HUES48 (cell line): ENCODE measurements at regions not wholly inside any gene's neighbourhood (a gene's known extent, or its start where the extent isn't known, plus 50 kb on each side); places are given as distances from the start of the nearest gene placed in this dataset.
"Not testable (repeated sequence)": the region's sequence is repeated elsewhere in the genome, so short reads cannot be mapped to it uniquely, and the experiment has no call there.

Experiments
- H3K27ac ChIP-seq: one replicate; pipeline ENCODE4 v1.7.0; 2013; ENCODE audit warnings: low read depth, low read length, inconsistent platforms
- H3K27me3 ChIP-seq: 2 replicates; pipeline ENCODE4 v1.6.1; 2013; ENCODE audit warnings: mild to moderate bottlenecking, low read length; ENCODE audit not compliant: control insufficient read depth, insufficient read depth
- H3K36me3 ChIP-seq: 2 replicates; pipeline ENCODE4 v1.6.1; 2013; ENCODE audit warnings: low read length; ENCODE audit not compliant: control insufficient read depth, insufficient read depth
- H3K4me1 ChIP-seq: 2 replicates; pipeline ENCODE4 v1.6.1; 2013; ENCODE audit warnings: mild to moderate bottlenecking, low read length; ENCODE audit not compliant: control insufficient read depth, insufficient read depth
- H3K4me3 ChIP-seq: 2 replicates; pipeline ENCODE4 v1.5.1; 2013; ENCODE audit warnings: mild to moderate bottlenecking, low read depth, low read length
- H3K9ac ChIP-seq: 2 replicates; pipeline ENCODE4 v1.6.1; 2013; ENCODE audit warnings: mild to moderate bottlenecking, low read depth, low read length, moderate library complexity
- H3K9me3 ChIP-seq: 2 replicates; pipeline ENCODE4 v1.6.1; 2013; ENCODE audit warnings: low read length; ENCODE audit not compliant: control insufficient read depth, insufficient read depth

DNA sequence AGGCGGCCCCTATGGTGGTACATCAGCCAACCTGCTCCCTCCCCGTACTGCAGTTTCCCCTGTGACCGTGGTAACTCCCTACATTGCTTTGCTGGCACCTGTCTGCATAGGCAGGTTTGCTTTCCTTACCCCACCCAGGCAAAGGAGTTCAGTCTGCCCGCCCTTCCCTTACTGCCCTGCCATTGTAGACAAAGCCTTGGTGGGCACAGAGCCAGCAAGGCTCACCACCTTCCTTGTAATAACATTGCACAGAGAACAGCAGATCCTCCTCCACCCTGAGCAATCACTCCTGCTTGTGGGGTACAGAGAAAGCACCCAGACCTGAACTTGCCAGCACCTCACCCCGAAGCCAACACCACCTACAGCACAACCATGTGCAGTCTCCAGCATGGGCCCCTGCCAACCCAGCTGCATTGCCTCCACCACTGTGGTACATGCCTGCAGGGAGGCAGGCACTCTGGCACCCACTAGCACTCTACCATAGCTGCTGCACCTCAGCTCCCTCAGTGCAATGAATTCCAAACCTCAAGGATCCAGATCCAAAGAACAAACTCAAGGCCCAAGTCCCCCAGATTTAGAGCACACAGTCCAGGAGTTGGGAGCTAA is 192.7 kb upstream of the KCNMB2 start:
- Histone ChIP-seq H3K4me3 (no peak overlapping the region), H3K9ac (no peak overlapping the region), H3K27me3 (no peaks in the 10 kb centered on the region), H3K36me3 (no peaks in the 10 kb centered on the region), H3K27ac (no peak overlapping the region), H3K9me3 (no peaks in the 10 kb centered on the region), H3K4me1 (peaks cover 5% of the 10 kb centered on the region; the same call in 1 of the 2 replicates)

DNA sequence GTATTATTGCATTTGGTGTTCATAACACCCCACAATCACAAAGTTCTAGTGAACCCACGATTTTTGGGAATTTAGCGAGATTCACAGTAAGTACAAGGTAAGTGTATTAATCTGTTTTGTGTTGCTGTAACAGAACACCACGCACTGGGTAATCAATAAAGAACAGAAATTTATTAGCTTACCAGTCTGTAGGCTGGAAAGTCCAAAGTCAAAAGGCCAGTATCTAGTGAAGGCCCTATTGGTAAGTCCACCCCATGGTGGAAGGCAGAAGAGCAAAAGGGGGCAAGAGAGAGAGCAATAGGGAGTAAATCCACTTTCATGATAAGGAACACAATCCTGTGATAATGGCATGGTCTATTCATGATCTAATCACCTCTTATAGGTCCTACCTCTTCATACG is 190.3 kb upstream of the KCNMB2 start:
- H3K4me1 ChIP-seq: peaks cover 5% of the 10 kb centered on the region; the same call in 1 of the 2 replicates
- no peaks in the 10 kb centered on the region for H3K27me3 ChIP-seq
- H3K27ac ChIP-seq: no peak overlapping the region
- no peak overlapping the region for H3K9ac ChIP-seq
- no peaks in the 10 kb centered on the region for H3K9me3 ChIP-seq
- no peak overlapping the region for H3K4me3 ChIP-seq
- no peaks in the 10 kb centered on the region for H3K36me3 ChIP-seq

DNA sequence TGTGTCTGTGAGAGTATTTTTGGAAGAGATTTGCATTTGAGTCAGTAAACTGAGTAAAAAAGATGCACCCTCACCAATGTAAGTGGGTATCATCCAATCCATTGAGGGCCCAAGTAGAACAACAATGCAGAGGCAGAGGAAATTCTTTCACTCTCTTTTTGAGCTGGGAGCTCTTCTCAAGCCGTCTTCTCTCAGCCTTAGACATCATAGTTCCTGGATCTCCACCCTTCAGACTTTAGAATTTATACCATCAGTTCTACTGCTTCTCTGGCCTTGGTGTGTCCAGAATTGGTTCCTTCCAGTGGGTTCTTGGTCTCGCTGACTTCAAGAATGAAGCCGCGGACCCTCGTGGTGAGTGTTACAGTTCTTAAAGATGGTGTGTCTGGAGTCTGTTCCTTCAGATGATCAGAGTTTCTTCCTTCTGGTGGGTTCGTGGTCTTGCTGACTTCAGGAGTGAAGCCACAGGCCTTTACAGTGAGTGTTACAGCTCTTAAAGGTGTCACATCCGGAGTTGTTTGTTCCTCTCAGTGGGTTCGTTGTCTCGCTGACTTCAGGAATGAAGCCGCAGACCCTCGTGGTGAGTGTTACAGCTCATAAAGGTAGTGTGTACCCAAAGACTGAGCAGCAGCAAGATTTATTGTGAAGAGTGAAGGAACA is 187.5 kb upstream of the KCNMB2 start:
- not testable (repeated sequence) for H3K27me3 ChIP-seq, H3K36me3 ChIP-seq, H3K9ac ChIP-seq, H3K27ac ChIP-seq, H3K9me3 ChIP-seq, H3K4me3 ChIP-seq
- peaks cover 16% of the 10 kb centered on the region for H3K4me1 ChIP-seq

DNA sequence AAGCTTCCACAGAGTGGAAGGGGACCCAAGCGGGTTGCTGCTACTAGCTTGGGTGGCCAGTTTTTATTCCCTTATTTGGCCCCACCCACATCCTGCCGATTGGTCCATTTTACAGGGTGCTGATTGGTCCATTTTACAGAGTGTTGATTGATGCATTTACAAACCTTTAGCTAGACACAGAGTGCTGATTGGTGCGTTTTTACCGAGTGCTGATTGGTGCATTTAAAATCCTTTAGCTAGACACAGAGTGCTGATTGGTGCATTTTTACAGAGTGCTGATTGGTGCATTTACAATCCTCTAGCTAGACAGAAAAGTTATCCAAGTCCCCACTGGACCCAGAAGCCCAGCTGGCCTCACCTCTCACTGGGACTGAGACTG is 187.0 kb upstream of the KCNMB2 start:
- peaks cover 16% of the 10 kb centered on the region for H3K4me1 ChIP-seq
- not testable (repeated sequence) for H3K27ac ChIP-seq, H3K9ac ChIP-seq, H3K4me3 ChIP-seq, H3K36me3 ChIP-seq, H3K27me3 ChIP-seq, H3K9me3 ChIP-seq

DNA sequence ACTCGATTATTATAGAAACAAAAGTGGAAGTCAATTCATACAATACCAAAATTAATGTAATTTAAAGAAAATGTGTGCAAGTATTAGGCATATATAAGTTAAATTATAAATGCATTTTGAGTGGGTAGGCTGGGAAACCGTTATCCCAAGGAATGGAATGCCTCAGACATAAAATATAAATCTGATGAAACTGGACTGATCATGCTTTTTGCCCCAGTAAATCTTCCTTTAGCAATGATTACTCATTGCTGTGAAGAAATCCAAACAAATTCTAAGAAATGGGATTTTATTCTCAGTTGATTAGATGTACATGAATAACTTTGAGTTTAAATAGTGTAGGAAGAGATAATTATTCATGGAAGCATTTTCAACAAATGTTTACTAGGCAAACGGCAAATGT is 185.5 kb upstream of the KCNMB2 start:
- Histone ChIP-seq H3K4me3 (no peak overlapping the region), H3K36me3 (no peaks in the 10 kb centered on the region), H3K27me3 (no peaks in the 10 kb centered on the region), H3K27ac (no peak overlapping the region), H3K9me3 (no peaks in the 10 kb centered on the region), H3K4me1 (peaks cover 16% of the 10 kb centered on the region), H3K9ac (no peak overlapping the region)

DNA sequence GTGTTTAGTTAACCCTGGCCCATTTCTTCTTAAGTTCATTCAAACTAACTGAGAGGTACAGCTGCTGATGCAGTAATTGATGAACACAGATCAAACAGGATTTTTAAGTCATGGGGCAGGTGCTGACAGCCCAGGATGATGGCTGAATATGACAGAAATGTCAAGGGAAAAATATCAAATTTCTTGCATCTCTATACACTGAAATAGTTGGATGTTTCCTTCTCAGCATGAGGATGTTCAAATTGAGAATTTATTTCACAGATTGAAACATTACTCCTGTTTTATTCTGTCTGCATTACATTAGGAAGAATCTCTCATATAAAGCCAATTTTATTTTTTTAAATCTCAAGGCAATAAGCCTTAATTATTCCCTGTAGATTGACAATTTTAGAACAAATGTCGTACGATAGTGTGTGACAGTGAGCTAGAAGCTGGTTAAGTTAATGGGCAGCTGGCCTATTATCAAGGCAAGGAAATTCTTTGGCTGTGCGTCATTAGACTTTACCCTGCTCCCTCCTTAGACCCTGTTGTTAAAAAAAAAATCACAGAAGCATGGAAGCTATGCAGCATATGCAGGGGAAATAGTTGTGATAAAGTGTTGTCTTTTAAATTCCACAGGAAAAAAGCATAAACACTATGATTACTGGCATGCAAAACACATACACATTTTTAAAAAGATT is 183.8 kb upstream of the KCNMB2 start:
- H3K36me3 ChIP-seq: no peaks in the 10 kb centered on the region
- H3K27me3 ChIP-seq: no peaks in the 10 kb centered on the region
- no peaks in the 10 kb centered on the region for H3K9me3 ChIP-seq
- H3K27ac ChIP-seq: peak overlapping the region; percentile 73
- no peak overlapping the region for H3K4me3 ChIP-seq
- H3K4me1 ChIP-seq: peaks cover 16% of the 10 kb centered on the region
- no peak overlapping the region; the same call in 1 of the 2 replicates for H3K9ac ChIP-seq

DNA sequence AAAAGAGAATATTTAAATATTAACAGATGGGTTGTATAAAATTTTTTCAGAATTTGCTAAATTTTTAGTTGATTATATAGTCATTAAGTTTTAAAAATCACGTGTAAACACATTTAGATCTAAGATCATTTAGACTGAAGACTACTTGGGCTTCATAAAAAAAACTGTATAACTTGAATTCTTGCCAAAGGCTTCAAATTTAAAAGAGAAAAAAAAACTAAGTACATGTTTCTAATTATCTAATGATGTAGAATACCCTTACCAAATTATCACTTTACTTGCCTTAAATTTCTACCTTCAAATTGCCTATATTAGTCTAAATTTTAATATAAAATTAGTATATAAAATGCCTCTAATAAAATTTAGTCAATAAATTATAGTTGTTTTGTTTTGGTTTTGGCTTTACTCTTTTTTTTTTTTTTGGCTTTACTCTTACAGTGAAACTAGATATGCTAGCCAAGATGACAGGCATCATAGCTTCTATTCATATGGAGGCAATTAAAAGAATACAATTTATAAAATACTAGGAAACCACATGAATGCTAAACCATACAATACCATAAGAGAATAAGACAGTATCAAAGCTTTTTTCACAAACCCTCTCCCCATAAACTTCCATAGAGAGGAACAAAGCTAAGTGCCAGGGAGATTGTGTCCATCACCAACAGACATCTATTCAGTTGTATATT is 183.1 kb upstream of the KCNMB2 start:
- Histone ChIP-seq H3K4me1 (peaks cover 16% of the 10 kb centered on the region), H3K36me3 (no peaks in the 10 kb centered on the region), H3K27me3 (no peaks in the 10 kb centered on the region), H3K9me3 (no peaks in the 10 kb centered on the region), H3K4me3 (no peak overlapping the region), H3K9ac (no peak overlapping the region), H3K27ac (peak overlapping the region; percentile 51)

DNA sequence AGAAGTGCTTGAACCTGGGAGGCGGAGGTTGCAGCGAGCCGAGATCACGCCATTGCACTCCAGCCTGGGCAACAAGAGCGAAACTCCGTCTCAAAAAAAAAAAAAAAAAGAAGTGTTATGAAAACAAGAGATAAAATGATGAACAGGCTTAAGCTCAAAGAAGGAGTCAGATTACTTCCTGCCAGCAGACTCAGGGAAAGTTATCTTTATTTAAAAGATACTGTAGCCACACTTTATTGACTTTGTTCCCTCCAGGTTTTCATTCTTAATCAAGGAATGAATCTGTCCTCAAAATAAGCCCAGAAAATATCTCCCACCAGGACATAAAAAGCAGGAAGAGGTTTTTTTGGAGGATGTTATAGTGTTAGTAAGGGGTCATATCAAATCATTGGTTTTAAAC is 176.5 kb upstream of the KCNMB2 start:
- Histone ChIP-seq H3K27ac (no peak overlapping the region), H3K27me3 (no peaks in the 10 kb centered on the region)

DNA sequence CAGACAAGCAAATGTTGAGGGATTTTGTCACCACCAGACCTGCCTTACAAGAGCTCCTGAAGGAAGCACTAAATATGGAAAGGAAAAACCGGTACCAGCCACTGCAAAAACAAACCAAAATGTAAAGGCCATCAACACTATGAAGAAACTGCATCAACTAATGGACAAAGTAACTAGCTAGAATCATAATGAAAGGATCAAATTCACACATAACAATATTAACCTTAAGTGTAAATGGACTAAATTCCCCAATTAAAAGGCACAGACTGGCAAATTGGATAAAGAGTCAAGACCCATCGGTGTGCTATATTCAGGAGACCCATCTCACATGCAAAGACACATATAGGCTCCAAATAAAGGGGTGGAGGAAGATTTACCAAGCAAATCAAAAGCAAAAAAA is 173.2 kb upstream of the KCNMB2 start:
- not testable (repeated sequence) for H3K27me3 ChIP-seq, H3K27ac ChIP-seq, H3K9ac ChIP-seq, H3K4me1 ChIP-seq, H3K4me3 ChIP-seq, H3K9me3 ChIP-seq, H3K36me3 ChIP-seq

More for the DNA sequence above, 176.5 kb upstream of the KCNMB2 start:
- H3K4me1 ChIP-seq: no peaks in the 10 kb centered on the region
- H3K9ac ChIP-seq: no peak overlapping the region
- H3K4me3 ChIP-seq: no peak overlapping the region
- H3K9me3 ChIP-seq: 0 out of 2 replicates have a peak, but pooled peaks cover 3% of the 10 kb centered on the region
- no peaks in the 10 kb centered on the region for H3K36me3 ChIP-seq

DNA sequence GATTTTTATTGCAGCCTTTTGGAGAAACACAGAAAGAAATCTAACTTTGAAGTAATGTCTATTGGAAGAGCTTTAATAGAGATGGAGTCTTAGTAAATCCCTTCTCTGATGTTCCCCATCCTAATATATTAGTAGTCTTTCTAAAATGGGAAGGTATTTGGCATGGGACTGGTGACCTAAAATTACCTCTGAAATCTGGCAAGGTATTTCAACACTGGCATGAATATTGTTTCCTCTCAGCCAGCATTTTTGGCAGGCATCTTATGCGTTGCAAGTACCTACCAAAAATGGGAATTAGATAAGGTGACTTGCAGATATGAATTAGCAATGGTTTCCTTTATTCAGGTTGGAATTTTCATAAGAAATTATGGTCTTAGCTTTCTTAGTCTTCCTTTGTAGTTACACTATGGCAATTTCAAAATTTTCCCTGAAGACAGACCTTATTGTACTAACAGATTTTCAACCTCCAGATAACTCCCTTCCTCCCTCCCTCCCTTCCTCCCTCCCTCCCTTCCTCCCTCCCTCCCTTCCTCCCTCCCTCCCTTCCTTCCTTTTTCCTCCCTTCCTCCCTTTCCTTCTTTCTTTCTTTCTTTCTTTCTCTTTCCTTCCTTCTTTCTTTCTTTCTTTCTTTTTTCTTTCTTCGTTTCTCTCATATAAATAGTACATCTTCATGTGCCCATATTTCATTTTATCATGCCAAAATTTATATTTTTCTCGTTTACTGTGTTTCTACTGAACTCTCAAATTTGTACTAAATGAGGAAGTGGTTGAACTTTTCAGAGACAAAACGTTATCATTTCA is 168.2 kb upstream of the KCNMB2 start:
- H3K9ac ChIP-seq: no peak overlapping the region
- H3K4me3 ChIP-seq: no peak overlapping the region
- H3K4me1 ChIP-seq: no peaks in the 10 kb centered on the region
- no peaks in the 10 kb centered on the region for H3K9me3 ChIP-seq
- no peak overlapping the region for H3K27ac ChIP-seq
- no peaks in the 10 kb centered on the region for H3K36me3 ChIP-seq
- no peaks in the 10 kb centered on the region for H3K27me3 ChIP-seq
